GM20431 (cell line): ENCODE measurements at regions not wholly inside any gene's neighbourhood (a gene's known extent, or its start where the extent isn't known, plus 50 kb on each side); places are given as distances from the start of the nearest gene placed in this dataset.

Source experiments
- in situ Hi-C: fragments of 300-500 bp; cut with MseI, MboI; formaldehyde crosslinking; loops from one replicate; pipeline ENCODE4 v1.15.0; 2020; ENCODE audit warnings: low sequenced_read_pairs; ENCODE audit not compliant: unreplicated experiment

DNA sequence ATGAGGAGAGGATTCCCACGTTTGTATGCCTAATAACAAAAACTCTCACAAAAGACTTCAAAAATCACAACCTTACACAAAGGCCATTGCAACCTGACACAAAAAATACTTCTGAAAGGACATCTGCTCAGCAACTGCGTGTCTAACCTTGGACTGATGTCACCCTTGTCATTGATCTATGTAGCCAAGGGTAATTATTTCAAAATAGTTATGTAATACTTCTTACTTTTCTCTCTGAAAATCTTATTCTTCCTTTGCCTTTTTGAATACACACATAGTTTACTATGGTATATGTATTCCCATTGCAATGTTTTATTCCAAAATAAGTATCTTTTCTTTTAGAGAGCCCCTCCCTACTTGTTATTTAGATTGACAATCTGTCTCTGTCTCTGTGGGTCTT, 355.3 kb downstream of the MSX2 start:
- in situ Hi-C loops = no loop called here

DNA sequence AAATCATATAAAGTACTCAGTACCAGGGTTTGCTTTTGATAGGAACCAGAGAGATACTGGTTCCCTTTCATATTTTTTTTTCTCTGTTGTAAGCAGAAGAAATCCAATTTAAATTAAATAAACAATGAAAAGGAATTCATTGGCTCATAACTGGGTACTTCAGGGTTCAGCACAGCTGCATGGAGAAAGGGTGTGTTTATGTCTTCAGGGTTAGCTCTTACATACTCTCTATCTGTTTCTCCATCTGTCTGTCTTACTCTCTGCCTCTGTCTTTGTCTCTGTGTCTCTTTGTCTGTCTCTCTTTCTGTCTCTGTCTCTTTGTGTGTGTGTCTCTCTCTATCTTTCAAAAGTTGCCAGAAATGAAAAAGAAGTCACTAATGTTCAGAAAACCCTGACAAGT, 345.9 kb downstream of the MSX2 start:
- in situ Hi-C loops = no loop called here

DNA sequence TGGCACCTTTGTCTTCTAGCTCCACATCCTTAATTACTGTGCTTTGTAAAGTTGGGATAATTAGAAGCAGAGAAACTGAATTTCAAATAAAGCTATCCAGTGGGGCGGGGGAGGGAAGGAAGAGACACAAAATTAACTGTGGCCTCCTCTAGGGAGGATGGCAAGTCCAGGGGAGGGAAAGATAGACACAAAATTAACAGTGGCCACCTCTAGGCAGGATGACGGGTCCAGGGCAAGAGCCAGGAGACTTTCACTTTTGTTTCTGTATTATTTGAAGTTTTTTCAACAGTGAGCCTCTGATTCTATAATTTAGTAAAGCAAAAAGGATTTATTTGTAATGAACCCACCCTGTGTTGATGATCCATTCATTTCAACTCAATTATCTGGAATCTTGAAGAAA, 335.9 kb downstream of the MSX2 start:
- in situ Hi-C loops = no loop called here

DNA sequence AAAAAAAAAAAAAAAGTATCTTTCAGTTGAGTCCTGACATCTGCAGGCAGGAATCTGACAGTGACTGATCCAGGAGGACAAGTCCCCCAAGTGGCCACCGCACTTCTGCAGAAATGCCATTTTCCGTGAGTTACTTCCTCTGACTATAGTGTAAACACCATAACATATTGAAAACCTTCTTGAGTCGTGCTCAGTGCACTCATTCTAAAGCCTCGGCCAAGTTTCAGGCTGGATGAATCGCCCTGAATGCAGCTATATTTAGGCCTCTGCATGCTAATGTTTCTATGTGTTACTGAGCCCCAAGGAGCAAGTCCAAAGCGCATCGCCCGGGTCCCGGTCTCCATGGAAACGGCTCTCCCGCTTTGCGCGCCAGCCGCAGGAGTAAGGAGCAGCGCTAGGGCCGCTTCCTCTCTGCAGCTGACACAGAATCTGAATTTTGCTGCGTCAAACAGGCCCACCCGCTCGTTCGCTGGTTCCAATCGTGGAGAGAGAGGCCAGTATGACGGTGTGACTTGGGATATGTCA, 335.4 kb downstream of the MSX2 start:
- in situ Hi-C loops = no loop called here

DNA sequence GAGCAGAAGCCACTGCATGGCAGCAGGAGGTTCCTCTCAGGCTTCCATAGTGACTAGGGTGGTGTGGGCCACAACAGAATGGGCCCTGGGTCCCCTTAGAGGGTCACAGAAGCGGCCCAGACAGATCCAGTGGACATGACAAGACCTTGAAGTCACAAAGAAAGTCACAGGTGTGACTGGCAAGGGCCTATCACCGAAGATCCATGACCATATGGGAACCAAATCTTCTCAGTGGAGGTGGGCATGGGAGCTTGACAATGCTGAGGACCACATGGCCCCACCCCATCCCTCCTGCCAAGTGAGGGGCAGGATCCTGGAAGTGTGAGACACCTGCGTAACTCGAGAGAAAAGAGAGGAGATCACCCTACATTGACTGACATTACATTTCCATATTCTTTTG, 332.4 kb downstream of the MSX2 start:
- in situ Hi-C loops = no loop called here

DNA sequence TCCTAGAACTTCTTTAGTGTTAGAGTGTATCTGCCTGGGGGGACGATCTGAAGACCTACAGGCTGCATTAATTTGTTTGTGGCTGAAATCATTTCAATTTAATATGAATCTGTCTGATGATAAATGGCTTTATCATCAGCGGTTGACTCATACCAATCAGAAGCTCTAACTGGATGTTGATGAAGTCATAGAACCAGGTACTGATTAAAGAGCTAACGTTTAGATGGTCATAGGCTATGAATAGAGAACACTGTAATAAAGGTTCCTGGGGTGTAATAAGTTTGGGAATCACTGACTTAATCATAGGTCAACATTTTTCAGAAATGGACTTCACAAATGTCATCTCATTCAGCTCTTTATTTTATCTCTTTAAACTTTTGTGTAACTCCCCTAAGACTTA, 329.9 kb downstream of the MSX2 start:
- in situ Hi-C loops = no loop called here

DNA sequence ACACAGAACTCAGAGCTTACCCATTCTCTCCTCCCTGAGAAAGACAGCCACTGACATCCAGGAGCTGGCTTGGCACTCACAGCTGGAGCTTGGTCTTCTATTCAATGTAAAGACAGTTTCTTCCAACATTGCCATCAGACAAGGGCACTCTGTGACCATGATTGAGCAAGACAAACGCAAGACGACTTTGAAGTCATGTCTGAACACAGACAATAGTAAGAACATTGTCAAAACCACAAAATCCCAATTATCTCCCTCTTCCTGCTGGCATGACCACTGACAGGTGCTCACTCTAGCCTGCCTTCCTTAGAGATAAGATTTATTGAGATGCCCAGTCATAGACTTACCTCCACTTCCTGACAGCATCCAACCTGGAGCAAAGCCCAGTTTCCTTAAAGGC, 328.0 kb downstream of the MSX2 start:
- in situ Hi-C loops = no loop called here

DNA sequence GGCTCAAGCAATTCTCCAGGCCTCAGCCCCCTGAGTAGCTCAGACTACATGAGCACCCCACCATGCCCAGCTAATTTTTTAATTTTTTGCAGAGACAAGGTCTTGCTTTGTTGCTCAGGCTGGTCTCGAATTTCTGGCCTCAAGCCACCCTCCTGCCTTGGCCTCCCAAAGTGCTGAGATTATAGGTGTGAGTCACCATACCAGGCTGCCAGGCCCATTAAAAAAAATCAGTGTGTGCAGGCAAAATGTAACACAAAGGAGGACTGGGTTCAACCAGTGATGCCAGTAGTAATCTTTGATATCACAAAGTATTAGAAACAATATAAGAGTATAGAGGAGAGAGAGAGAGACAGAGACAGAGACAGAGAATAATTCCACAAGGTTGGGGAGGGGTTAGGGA, 322.7 kb downstream of the MSX2 start:
- in situ Hi-C loops = no loop called here

DNA sequence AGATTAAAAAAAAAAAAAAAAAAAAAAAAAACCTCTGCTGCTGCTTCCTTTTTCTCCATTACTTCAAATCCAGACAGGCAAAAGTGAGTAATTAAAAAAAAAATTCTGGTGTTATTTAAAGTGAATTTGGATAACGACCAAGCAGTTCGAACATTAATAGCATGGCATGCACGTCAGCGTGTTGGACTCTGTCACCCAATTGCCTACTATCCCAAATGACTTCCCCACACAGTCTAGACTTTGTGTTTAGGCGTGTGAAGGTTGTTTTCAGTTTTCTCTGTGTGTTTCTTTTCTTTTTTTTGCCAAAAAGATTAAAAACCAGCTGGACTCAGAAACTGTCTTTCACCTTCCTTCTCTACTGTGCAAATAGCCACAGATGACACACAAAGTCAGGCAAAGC, 321.4 kb downstream of the MSX2 start:
- in situ Hi-C loops = no loop called here

DNA sequence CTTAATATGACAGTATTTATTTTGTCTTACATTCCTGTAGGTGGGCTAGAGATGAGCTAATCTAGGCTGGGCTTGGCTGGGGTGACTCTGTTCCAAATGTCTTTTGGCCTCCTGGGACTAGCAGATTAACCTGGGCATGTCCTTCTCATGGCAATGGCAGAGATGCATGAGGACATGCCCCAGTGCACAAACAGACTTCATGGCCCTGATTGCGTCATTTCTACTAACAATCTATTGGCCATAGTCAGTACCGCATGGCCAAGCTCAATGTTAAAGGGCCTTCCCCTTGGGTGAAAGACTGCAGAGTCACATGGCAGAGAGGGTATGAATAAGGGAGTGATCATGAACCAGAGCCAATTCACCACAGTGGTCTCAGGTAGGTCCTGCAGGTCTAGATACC, 313.4 kb downstream of the MSX2 start:
- in situ Hi-C loops = no loop called here

DNA sequence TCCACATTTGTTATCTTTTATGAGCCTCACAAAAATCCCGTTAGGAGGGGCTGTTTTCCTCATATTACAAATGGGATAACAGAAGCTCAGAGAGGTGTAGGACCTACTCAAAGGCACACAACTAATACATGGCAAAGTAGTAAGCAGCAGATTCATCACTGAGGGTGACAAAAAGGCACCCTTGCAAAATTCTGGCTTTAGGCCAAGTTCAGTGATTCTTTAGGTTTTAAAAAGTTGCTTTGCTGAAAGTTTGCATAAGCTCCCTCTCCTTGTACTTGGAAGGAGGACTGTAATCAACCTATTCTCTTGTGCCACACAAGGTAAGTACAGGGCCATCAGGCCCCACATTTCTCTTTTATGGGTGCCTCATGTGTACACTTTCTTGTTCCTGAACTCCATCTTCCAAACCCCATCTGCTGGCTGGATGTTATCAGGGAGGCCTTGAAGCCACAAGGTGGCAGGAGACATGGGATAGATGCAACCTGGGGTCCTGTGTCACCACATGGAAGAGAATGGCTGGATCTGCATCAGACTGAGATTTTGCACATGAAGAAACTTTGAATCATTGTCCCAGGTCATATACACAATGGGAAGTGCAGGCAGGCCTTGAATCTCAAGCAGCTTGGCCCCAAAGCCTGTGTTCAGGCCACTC, 311.6 kb downstream of the MSX2 start:
- in situ Hi-C loops = no loop called here

DNA sequence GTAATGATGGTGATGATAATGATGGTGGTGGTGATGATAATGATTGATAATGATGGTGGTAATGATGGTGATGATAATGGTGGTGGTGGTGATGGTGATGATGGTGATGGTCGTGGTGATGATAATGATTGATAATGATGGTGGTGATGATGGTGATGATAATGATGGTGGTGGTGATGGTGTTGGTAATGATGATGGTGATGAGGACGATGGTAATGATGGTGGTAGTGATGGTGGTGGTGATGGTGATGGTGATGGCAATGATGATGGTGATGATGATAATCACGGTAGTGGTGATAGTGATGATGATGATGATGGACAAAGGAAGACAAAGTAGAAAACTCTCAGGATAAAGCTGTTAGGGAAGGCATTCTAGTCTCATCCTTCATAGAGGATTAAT, 310.5 kb downstream of the MSX2 start:
- in situ Hi-C loops = no loop called here

DNA sequence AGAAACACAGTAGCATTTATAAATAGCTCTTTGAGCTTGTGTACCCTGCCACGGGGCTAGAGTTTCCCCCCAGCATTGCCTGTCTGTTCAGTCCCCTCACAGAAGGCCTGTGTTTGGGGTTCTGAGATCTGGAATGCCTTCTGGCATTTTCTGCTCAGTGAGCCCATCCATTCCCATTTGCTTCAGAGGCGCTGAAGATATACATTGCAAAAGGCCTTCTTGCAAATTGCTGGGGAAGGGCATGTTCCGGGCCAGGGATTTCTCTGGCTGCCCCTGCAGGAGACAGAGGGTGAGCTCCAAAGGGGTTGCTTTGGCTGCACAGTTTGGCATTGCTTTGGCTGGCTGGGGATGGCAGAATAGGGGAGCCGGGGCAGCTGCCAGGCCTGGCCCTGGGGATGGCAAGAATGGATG, 308.4 kb downstream of the MSX2 start:
- in situ Hi-C loops = no loop called here

DNA sequence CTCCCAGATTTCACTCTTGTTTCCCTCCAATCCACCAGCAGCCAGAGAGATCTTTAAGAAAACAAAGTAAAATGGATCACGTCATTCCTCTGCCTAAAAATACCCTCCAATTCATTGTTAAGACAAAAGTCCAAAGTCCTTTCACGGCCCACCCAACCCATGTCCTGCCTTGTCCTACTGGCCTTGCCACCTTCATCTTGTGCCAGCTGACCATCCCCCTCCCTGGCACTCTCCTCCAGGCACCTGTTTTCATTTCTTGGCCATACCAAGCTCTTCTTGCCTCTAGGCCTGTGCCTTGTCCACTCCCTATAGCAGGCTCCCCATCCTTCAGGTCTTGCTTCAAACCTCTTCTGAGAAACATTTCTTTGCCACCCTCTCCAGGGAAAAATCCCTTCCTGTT, 307.6 kb downstream of the MSX2 start:
- in situ Hi-C loops = no loop called here

DNA sequence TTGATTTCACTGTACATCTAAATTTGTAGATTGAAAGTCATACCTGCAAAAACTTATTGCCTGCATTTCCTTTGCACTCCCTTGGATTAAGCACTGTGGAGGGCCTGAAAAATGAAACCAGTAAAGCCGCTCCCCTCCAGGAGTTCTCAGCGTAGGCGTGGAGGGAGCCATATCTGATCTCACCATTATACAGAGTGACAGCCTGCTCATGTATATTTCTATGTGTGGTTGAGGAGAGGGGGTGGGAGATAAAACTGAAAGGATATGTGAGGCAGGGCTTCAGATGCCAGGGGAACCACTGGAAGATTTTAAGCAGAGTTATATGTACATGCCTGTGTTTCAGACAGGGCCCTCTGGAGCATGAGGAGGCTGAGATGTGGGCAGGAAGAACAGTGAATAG, 303.0 kb downstream of the MSX2 start:
- in situ Hi-C loops = no loop called here

DNA sequence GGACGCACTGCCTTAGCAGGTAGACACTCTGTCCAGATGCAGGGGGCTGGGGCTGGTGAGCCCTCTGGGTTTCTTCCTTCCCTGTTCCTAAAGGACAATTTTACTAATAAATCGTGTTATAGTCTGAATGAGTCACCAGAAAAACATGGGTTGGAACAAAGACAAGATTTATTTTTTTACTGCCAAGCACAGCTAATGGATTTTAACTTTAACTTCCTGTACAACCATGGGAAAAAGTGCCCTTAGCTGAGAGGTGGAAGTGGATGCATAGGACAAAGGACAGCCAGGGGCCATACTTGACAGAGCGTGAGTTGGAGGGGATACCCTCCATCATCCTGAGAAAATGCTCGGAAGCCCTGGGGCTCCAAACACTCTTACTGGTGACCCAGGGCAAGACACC, 300.7 kb downstream of the MSX2 start:
- in situ Hi-C loops = no loop called here

DNA sequence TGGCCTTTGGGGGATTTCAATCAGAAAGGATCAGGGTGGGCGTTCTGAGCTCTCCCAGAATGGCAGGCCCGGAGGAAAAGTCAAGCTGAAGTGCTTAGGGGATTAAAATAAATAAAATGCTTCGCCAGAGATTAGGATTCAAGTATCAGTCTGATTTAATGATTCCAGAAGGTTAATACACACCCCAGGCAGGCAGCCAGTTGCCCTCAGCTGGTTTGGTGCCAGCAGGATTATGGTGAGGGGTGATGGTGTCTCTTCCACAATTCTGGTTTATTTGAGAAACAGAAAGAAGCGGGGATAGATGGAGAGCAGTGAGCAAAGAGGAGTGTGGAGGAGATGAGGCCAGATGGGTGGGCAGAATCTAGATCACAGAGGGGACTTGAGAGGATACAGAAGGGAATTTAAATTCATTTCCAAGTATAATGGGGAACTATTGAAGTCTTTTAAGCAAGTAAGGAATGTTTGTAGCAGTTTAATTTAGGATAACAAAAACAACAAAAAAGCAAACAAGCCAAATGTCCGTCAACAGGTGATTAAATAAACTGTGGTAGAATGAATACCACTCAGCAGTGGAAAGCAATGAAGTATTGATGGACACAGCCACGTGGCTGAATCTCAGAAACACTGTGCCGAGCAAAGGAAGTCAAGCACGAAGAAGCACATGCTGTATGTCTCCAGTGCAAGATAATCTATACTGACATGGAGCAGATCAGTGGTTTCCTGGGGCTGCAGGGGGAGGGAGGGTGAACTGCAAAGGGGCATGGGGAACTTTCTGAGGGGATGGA, 297.7 kb downstream of the MSX2 start:
- in situ Hi-C loops = no loop called here

DNA sequence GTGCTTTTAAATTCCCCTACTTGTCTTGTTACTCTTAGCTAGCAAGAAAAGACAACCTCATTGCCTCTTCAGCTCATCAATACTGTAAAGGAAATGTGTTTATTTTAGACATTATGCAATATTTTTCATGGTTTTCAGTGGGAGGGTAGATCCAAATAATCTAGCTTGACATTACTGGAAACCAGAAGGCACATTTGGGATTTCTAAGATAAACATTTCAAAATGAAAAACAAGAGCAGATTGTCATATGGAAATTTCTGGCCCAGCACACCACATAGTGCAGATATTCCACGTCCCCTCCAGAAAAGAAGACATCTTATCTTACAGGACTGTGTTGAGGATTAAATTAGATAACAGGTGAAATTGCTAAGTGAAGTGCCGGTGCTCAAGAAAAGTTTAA, 296.9 kb downstream of the MSX2 start:
- in situ Hi-C loops = no loop called here

DNA sequence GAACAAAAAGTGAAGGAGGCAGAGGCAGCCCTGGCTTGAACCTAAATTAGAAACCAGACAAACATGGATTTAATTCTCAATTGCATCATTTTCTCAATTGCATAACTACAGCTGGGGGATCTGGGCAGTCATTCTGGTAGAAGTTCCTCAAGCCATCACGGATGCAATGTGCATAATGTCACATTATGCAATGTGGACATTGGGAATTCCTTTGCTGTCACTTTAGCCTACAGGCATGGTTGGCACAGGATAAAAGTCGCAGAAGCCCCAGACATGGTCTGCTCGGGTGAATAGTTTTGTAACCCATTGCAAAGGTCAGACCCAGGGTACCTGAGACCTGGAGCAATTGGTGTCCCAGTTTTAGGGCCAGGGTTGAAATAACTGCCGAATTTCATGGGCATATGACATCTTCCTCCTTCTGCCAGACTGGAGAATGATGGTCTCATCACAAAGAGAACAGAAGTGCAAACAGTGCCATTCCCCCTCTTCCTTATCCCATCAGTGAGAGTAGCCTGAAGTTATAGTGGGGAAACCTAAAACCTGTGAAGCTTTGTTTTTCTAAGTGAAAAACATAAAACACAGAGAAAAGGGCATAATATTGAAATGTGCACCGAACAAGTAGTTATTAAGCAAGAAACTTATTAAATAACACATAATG, 290.8 kb downstream of the MSX2 start:
- in situ Hi-C loops = no loop called here

DNA sequence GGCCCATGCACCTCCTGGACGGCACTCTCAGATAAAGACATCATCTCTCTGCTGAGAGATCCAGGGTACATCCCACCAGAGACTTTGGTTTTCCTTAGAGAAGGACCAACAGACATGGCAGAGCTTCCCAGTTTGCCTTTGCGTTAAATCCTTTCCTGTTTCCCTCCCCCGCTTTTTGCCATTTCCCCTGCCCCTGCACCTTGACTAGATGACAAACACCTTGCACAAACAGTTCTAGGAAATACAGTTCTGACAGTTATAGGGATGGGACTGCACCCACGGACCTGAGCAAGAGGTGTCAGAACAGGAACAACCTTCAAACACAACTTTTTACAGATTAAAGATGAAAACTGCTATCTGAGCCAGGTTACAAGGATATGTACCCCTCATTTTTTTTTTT, 288.9 kb downstream of the MSX2 start:
- in situ Hi-C loops = no loop called here

DNA sequence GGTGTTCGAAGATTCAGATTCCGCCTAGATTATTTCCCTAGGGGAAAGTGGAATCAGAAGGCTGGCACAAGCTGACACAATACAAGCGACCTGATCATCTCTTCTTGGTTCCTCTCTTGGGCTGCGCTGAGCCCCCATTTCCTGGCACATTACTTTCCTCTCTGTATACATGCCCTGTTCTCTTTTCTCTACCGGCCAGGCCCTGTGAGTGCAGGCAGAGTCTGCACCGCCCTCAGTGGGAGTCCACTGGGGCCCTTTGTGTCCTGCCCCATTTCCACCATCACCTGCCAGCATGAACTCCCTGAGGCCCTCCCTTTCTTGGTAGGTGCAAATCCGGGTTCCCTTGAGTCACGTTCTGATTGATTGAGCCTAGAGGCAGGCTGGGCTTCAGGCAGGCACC, 287.9 kb downstream of the MSX2 start:
- in situ Hi-C loops = no loop called here
